ENCODE measurements at regions not wholly inside any gene's neighbourhood (a gene's known extent, or its start where the extent isn't known, plus 50 kb on each side); places are given as distances from the start of the nearest gene placed in this dataset.

DNA sequence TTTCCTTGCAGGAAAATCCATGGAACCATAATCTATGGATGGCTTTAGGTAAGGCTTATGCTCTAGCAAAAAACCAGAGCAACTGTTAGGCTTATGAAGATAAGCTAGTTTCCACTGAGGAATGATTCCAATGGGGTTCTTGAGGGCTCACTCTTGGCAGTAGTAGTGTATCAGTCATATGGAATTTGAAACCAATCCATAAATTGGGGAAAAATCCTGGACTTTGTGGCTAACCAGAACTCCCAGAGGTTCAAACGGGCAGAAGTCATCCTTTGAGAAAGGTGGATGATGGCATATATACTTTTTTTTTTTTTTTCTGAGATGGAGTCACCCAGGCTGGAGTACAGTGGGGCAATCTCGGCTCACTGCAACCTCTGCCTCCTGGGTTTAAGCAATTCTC lies 54.2 kb upstream of the ATF3 start:
- no TSS peak for BruUV-seq (replicated peaks)
- Histone ChIP-seq H2AFZ (ENCODE audit: low read length) (no peak overlapping the region), H3K4me2 (ENCODE audit: low read length) (no peak overlapping the region), H3K9me2 (replicated peaks; ENCODE audit: low read length) (no peaks in the 10 kb centered on the region), H3K9ac (ENCODE audit: low read length) (no peak overlapping the region), H3K27me3 (ENCODE audit: low read length) (no peaks in the 10 kb centered on the region), H3F3A (ENCODE audit: low read length, unreplicated experiment) (no peaks in the 10 kb centered on the region), H3K4me1 (ENCODE audit: insufficient read depth, low read length) (peaks cover 19% of the 10 kb centered on the region), H3K79me2 (ENCODE audit: low read length) (no peaks in the 10 kb centered on the region), H3K4me3 (ENCODE audit: low read length) (no peak overlapping the region), H4K20me1 (ENCODE audit: low read length) (no peaks in the 10 kb centered on the region), H3K27ac (ENCODE audit: low read length) (no peak overlapping the region), H3K36me3 (ENCODE audit: low read depth, low read length) (no peaks in the 10 kb centered on the region), H3K9me3 (ENCODE audit: low read length) (no peaks in the 10 kb centered on the region)
- CTCF ChIA-PET: no interaction called here
- POLR2A ChIA-PET (ENCODE audit: unreplicated experiment): interaction anchor here (0.8 kb wide), 1 partner anchor 54 kb away, joined by 11 read pairs; the partner anchor contains the start of gene ATF3
- DNase-seq: no peak
- intact Hi-C loops (cut with micrococcal nuclease): no loop called here
- no peak for ATAC-seq
- TF ChIP-seq EZH2phosphoT487 (IDR thresholded peaks at IDR 0.05; ENCODE audit: borderline replicate concordance, low read length) (no peak), EZH2 (IDR thresholded peaks at IDR 0.05; ENCODE audit: low read length, unreplicated experiment) (no peak)
- TF ChIP-seq, protein P1, sequence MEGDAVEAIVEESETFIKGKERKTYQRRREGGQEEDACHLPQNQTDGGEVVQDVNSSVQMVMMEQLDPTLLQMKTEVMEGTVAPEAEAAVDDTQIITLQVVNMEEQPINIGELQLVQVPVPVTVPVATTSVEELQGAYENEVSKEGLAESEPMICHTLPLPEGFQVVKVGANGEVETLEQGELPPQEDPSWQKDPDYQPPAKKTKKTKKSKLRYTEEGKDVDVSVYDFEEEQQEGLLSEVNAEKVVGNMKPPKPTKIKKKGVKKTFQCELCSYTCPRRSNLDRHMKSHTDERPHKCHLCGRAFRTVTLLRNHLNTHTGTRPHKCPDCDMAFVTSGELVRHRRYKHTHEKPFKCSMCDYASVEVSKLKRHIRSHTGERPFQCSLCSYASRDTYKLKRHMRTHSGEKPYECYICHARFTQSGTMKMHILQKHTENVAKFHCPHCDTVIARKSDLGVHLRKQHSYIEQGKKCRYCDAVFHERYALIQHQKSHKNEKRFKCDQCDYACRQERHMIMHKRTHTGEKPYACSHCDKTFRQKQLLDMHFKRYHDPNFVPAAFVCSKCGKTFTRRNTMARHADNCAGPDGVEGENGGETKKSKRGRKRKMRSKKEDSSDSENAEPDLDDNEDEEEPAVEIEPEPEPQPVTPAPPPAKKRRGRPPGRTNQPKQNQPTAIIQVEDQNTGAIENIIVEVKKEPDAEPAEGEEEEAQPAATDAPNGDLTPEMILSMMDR (conservative IDR thresholded peaks at IDR 0.05; ENCODE audit: low read depth, low read length): no peak

- intact Hi-C loops (cut with micrococcal nuclease): no loop called here
- TF ChIP-seq EZH2 (IDR thresholded peaks at IDR 0.05; ENCODE audit: low read length, unreplicated experiment) (no peak), EZH2phosphoT487 (IDR thresholded peaks at IDR 0.05; ENCODE audit: borderline replicate concordance, low read length) (no peak)
- TF ChIP-seq, protein P1 (conservative IDR thresholded peaks at IDR 0.05; ENCODE audit: low read depth, low read length): no peak
- DNase-seq (no peak), ATAC-seq (no peak)
- POLR2A ChIA-PET (ENCODE audit: unreplicated experiment): no interaction called here
- H3K79me2 ChIP-seq (ENCODE audit: low read length): no peaks in the 10 kb centered on the region
- no peak overlapping the region for H3K27ac ChIP-seq (ENCODE audit: low read length)
- H3K9me3 ChIP-seq (ENCODE audit: low read length): no peaks in the 10 kb centered on the region
- no peak overlapping the region for H3K4me2 ChIP-seq (ENCODE audit: low read length)
- CTCF ChIA-PET: no interaction called here
- no peaks in the 10 kb centered on the region for H3F3A ChIP-seq (ENCODE audit: low read length, unreplicated experiment)
- no peak overlapping the region for H2AFZ ChIP-seq (ENCODE audit: low read length)
- no peaks in the 10 kb centered on the region for H3K9me2 ChIP-seq (replicated peaks; ENCODE audit: low read length)
- H3K27me3 ChIP-seq (ENCODE audit: low read length): no peaks in the 10 kb centered on the region
- no peak overlapping the region for H3K4me3 ChIP-seq (ENCODE audit: low read length)
- H4K20me1 ChIP-seq (ENCODE audit: low read length): no peaks in the 10 kb centered on the region
- no peaks in the 10 kb centered on the region for H3K36me3 ChIP-seq (ENCODE audit: low read depth, low read length)
- H3K4me1 ChIP-seq (ENCODE audit: insufficient read depth, low read length): peaks cover 22% of the 10 kb centered on the region
- no peak overlapping the region for H3K9ac ChIP-seq (ENCODE audit: low read length)
- no TSS peak for BruUV-seq (replicated peaks)
Observed at GRCh38 chr1:212555426-212555825, 53.1 kb upstream of the ATF3 start.

DNA sequence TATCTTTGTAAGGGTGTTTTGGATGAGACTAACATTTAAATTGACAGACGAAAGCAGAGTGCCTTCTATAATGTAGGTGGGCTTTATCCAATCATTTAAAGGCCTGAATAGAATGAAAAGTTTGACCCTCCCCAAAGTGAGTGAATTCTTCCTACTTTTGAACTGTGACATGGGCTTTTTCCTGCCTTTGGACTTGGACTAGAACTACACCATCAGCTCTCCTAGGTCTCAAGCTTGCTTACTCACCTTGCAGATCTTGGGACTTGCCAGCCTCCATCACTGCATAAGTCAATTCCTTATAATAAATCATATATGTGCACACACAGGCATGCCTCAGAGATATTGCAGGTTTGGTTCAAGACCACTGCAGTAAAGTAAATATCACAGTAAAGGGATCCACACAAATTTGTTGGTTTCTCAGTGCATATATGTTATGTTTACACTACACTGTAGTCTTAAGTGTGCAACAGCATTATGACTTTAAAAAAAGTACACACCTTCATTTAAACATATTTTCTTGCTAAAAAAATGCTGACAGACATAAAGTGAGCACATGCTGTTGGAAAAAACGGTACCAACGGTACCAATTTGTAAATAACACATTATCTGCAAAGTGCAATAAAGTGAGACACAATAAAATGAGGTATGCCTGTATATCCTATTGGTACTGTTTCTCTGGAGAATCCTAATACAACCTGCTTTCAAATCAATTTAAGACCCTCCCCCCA lies 51.6 kb upstream of the ATF3 start:
- intact Hi-C loops (cut with micrococcal nuclease): no loop called here
- CTCF ChIA-PET: no interaction called here

More for the DNA sequence above, 51.6 kb upstream of the ATF3 start:
- DNase-seq (no peak), ATAC-seq (no peak)
- Histone ChIP-seq H3K27ac (ENCODE audit: low read length) (no peak overlapping the region), H3K9me3 (ENCODE audit: low read length) (no peaks in the 10 kb centered on the region), H3K36me3 (ENCODE audit: low read depth, low read length) (no peaks in the 10 kb centered on the region), H3K9ac (ENCODE audit: low read length) (no peak overlapping the region), H3K4me2 (ENCODE audit: low read length) (peak overlapping the region; percentile 91; the same call in 1 of the 2 replicates), H3K27me3 (ENCODE audit: low read length) (no peaks in the 10 kb centered on the region), H3F3A (ENCODE audit: low read length, unreplicated experiment) (no peaks in the 10 kb centered on the region), H3K4me3 (ENCODE audit: low read length) (no peak overlapping the region), H3K9me2 (replicated peaks; ENCODE audit: low read length) (no peaks in the 10 kb centered on the region), H4K20me1 (ENCODE audit: low read length) (no peaks in the 10 kb centered on the region), H3K4me1 (ENCODE audit: insufficient read depth, low read length) (peaks cover 37% of the 10 kb centered on the region), H3K79me2 (ENCODE audit: low read length) (no peaks in the 10 kb centered on the region), H2AFZ (ENCODE audit: low read length) (no peak overlapping the region)
- POLR2A ChIA-PET (ENCODE audit: unreplicated experiment): no interaction called here
- TF ChIP-seq, protein P1 (conservative IDR thresholded peaks at IDR 0.05; ENCODE audit: low read depth, low read length): no peak
- no peak for TF ChIP-seq EZH2phosphoT487 (IDR thresholded peaks at IDR 0.05; ENCODE audit: borderline replicate concordance, low read length)
- TF ChIP-seq EZH2 (IDR thresholded peaks at IDR 0.05; ENCODE audit: low read length, unreplicated experiment): no peak
- no TSS peak for BruUV-seq (replicated peaks)
